HepG2 (cell line): ENCODE measurements at regions not wholly inside any gene's neighbourhood (a gene's known extent, or its start where the extent isn't known, plus 50 kb on each side); places are given as distances from the start of the nearest gene placed in this dataset.

Experiments used
- ATAC-seq: fragments of 200-7000 bp; cut with Tn5 transposase; 3 replicates; pipeline ENCODE4 v1.9.1; 2020; ENCODE audit warnings: mild to moderate bottlenecking, moderate library complexity
- BruUV-seq: library from RNA; stranded (reverse); fragments of 400-500 nt; replicated peaks from 2 replicates; lab custom pipeline; 2021; lab: Mats Ljungman, UMichigan
- CTCF ChIA-PET: fragments of 300-600 bp; formaldehyde crosslinking; extraction: SDS; loops from one replicate; lab custom pipeline; 2021; ENCODE audit warnings: low total read pairs, inconsistent platforms, low intra/inter-chr PET ratio; lab: Yijun Ruan, JAX
- POLR2A ChIA-PET: fragments of 350-600 bp; sonication (Branson Sonifier 250); formaldehyde crosslinking; loops from one replicate; lab custom pipeline; 2020; ENCODE audit warnings: antibody characterized with exemption, inconsistent platforms; lab: Yijun Ruan, JAX
- DNase-seq: peaks from one replicate; pipeline ENCODE4 v3.0.0-alpha.2; 2015; ENCODE audit warnings: low spot score
- FAIRE-seq: peaks from 3 replicates; lab custom pipeline; 2011; peaks lifted over from hg19 to GRCh38; lab: Jason Lieb, UNC
- H2AFZ ChIP-seq: one replicate; pipeline ENCODE4 v1.6.1; 2011; ENCODE audit warnings: low read length, inconsistent platforms
- H3K27ac ChIP-seq: fragments of 300-600 bp; 3 replicates; pipeline ENCODE4 v1.8.0; 2011; ENCODE audit warnings: mixed run types, mild to moderate bottlenecking, mixed read lengths, low read length, inconsistent platforms; ENCODE audit not compliant: insufficient read depth; ENCODE audit errors: extremely low read length
- H3K27me3 ChIP-seq, 2 experiments: fragments of 200-600 bp in 1 of 2; 2 replicates in 1 of 2; 3 replicates in 1 of 2; pipeline versions ENCODE4 v1.6.0 to v1.8.0; 2011; ENCODE audit warnings: low read length in 2 of 2, mild to moderate bottlenecking in 2 of 2, moderate library complexity in 2 of 2, inconsistent platforms in 1 of 2; ENCODE audit not compliant: insufficient read depth in 2 of 2, control insufficient read depth in 1 of 2
- H3K36me3 ChIP-seq, 2 experiments: fragments of 200-600 bp in 1 of 2; replicated peaks in 1 of 2; 2 replicates in 1 of 2; 3 replicates in 1 of 2; pipeline versions ENCODE4 v1.5.1 to v1.8.0; 2011; ENCODE audit warnings: low read length in 2 of 2, inconsistent platforms in 1 of 2; ENCODE audit not compliant: insufficient read depth in 2 of 2, control insufficient read depth in 1 of 2
- H3K4me1 ChIP-seq: 2 replicates; pipeline ENCODE4 v1.5.1; 2012; ENCODE audit warnings: low read length, inconsistent platforms; ENCODE audit not compliant: insufficient read depth
- H3K4me2 ChIP-seq: 2 replicates; pipeline ENCODE4 v1.6.0; 2011; ENCODE audit warnings: low read depth, low read length, inconsistent platforms
- H3K4me3 ChIP-seq, 3 experiments: fragments of 200-600 bp in 1 of 3; sonication (generic), shearing (Covaris generic) in 1 of 3; replicated peaks in 1 of 3; 2 replicates each; pipeline ENCODE4 v1.5.1; 2011 to 2016; ENCODE audit warnings: low read length in 3 of 3, inconsistent platforms in 2 of 3, low read depth in 2 of 3, mild to moderate bottlenecking in 2 of 3, control low read depth in 1 of 3, mixed read lengths in 1 of 3; ENCODE audit not compliant: insufficient read depth in 1 of 3
- H3K79me2 ChIP-seq: one replicate; pipeline ENCODE4 v1.6.1; 2011; ENCODE audit warnings: low read length, inconsistent platforms; ENCODE audit not compliant: insufficient read depth
- H3K9ac ChIP-seq: 2 replicates; pipeline ENCODE4 v1.6.0; 2011; ENCODE audit warnings: mild to moderate bottlenecking, low read depth, low read length, inconsistent platforms; ENCODE audit not compliant: insufficient read depth
- H3K9me3 ChIP-seq: 2 replicates; pipeline ENCODE4 v1.5.1; 2012; ENCODE audit warnings: mild to moderate bottlenecking, low read length
- H4K20me1 ChIP-seq: 2 replicates; pipeline ENCODE4 v1.6.0; 2011; ENCODE audit warnings: inconsistent platforms, mild to moderate bottlenecking, low read length, moderate library complexity; ENCODE audit not compliant: insufficient read depth
- CBX1 ChIP-seq: IDR thresholded peaks from one replicate; pipeline ENCODE4 v1.6.1; 2016; ENCODE audit warnings: antibody characterized with exemption, low read depth
- NFE2L2 ChIP-seq: fragments of 150-350 bp; IDR thresholded peaks from 2 replicates; pipeline ENCODE4 v1.6.1; 2014; ENCODE audit warnings: low read length
- ZNF232 ChIP-seq: sonication (generic); formaldehyde crosslinking; IDR thresholded peaks from 2 replicates; pipeline ENCODE4 v1.4.0; 2020; ENCODE audit warnings: missing genetic modification reagents, borderline replicate concordance
- ZNF83 ChIP-seq: sonication (generic); formaldehyde crosslinking; IDR thresholded peaks from 2 replicates; pipeline ENCODE4 v1.4.0; 2020; ENCODE audit warnings: missing genetic modification reagents, mild to moderate bottlenecking, borderline replicate concordance
- WGBS: methylation state at CpG from one replicate; pipeline ENCODE4 v1.1.6; 2017; ENCODE audit warnings: low lambda C conversion rate; 5-methylcytosine and 5-hydroxymethylcytosine counted together
- in situ Hi-C: cut with HindIII; loops from 2 replicates; pipeline ENCODE4 v1.10.0; 2017; ENCODE audit warnings: low pct_unique_long_range_greater_than_20kb; ENCODE audit not compliant: extremely low pct_ligation_motif_present
- intact Hi-C: fragments of 100-400 bp; cut with micrococcal nuclease; formaldehyde crosslinking; loops from one replicate; pipeline ENCODE4 v1.10.0; 2022; ENCODE audit not compliant: unreplicated experiment
- TF ChIP-seq, protein P1 (sequence below): sonication (generic); formaldehyde crosslinking; IDR thresholded peaks from 2 replicates; pipeline ENCODE4 v1.8.0; 2022; ENCODE audit warnings: missing genetic modification reagents, mild to moderate bottlenecking, inconsistent platforms, borderline replicate concordance
- TF ChIP-seq, protein P2 (sequence below): sonication (generic); formaldehyde crosslinking; IDR thresholded peaks from 2 replicates; pipeline ENCODE4 v1.8.1; 2023; ENCODE audit warnings: missing genetic modification reagents, inconsistent platforms, borderline replicate concordance

DNA sequence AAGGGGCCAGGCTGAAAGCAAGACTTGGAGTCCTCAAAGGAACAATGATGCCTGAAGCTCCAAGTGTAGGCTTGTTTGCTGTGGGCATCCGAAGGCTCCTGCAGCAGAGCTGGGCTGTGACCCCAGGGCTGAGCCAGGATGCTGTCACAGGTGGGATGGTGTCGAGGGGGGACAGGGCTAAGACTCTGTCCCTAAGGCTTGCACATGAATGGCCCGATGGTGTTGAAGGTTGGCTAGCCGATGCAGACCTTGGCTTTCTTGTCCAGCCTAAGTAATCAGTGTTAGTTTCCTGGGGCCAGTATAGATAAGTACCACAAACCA lies 251.0 kb downstream of the NDUFA10 start:
- Histone ChIP-seq H3K9me3 (peaks cover 8% of the 10 kb centered on the region), H3K4me2 (no peak overlapping the region), H3K4me3 (no peak overlapping the region), H3K36me3 (no peaks in the 10 kb centered on the region), H3K27me3 (peaks cover 15 to 82% of the 10 kb centered on the region in 2 experiments; a peak in 4 of 5 replicates), H3K9ac (no peak overlapping the region), H3K4me1 (no peaks in the 10 kb centered on the region), H2AFZ (no peak overlapping the region), H3K27ac (no peak overlapping the region), H3K79me2 (no peaks in the 10 kb centered on the region), H4K20me1 (no peaks in the 10 kb centered on the region)
- CTCF ChIA-PET, result no interaction called here
- DNase-seq (no peak), FAIRE-seq (no peak), ATAC-seq (no peak)
- WGBS, result 22% methylated on average over 4 of the region's 4 CpGs
- BruUV-seq, result no TSS peak
- POLR2A ChIA-PET, result no interaction called here
- intact Hi-C loops, result no loop called here
- in situ Hi-C loops, result no loop called here
- TF ChIP-seq, protein P1, sequence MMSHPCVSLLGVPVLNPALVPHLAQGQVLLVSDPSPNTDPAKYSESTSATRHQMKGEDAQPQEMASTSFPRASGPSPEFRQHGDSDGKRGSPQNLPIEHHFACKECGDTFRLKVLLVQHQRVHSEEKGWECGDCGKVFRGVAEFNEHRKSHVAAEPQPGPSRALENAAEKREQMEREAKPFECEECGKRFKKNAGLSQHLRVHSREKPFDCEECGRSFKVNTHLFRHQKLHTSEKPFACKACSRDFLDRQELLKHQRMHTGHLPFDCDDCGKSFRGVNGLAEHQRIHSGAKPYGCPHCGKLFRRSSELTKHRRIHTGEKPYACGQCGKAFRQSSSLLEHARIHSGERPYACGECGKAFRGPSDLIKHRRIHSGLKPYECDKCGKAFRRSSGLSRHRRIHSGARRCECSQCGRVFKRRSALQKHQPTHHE (CRISPR knock-in tag), result no peak
- TF ChIP-seq CBX1 (no peak), ZNF232 (CRISPR knock-in tag) (no peak), NFE2L2 (no peak), ZNF83 (CRISPR knock-in tag) (no peak)
- TF ChIP-seq, protein P2, sequence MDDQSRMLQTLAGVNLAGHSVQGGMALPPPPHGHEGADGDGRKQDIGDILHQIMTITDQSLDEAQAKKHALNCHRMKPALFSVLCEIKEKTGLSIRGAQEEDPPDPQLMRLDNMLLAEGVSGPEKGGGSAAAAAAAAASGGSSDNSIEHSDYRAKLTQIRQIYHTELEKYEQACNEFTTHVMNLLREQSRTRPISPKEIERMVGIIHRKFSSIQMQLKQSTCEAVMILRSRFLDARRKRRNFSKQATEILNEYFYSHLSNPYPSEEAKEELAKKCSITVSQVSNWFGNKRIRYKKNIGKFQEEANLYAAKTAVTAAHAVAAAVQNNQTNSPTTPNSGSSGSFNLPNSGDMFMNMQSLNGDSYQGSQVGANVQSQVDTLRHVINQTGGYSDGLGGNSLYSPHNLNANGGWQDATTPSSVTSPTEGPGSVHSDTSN (CRISPR knock-in tag), result no peak
